ENCODE measurements at regions not wholly inside any gene's neighbourhood (a gene's known extent, or its start where the extent isn't known, plus 50 kb on each side); places are given as distances from the start of the nearest gene placed in this dataset.

- TF ChIP-seq RAD21 (conservative IDR thresholded peaks at IDR 0.05 in 1 of 2, IDR thresholded peaks at IDR 0.05 in 1 of 2), result no peak
- no peak for TF ChIP-seq SMC3 (IDR thresholded peaks at IDR 0.05)
- no peak for TF ChIP-seq TFCP2L1 (CRISPR knock-in tag; IDR thresholded peaks at IDR 0.05)
- TF ChIP-seq HDAC2 (IDR thresholded peaks at IDR 0.05), result no peak
- TF ChIP-seq, protein P1, sequence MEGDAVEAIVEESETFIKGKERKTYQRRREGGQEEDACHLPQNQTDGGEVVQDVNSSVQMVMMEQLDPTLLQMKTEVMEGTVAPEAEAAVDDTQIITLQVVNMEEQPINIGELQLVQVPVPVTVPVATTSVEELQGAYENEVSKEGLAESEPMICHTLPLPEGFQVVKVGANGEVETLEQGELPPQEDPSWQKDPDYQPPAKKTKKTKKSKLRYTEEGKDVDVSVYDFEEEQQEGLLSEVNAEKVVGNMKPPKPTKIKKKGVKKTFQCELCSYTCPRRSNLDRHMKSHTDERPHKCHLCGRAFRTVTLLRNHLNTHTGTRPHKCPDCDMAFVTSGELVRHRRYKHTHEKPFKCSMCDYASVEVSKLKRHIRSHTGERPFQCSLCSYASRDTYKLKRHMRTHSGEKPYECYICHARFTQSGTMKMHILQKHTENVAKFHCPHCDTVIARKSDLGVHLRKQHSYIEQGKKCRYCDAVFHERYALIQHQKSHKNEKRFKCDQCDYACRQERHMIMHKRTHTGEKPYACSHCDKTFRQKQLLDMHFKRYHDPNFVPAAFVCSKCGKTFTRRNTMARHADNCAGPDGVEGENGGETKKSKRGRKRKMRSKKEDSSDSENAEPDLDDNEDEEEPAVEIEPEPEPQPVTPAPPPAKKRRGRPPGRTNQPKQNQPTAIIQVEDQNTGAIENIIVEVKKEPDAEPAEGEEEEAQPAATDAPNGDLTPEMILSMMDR (IDR thresholded peaks at IDR 0.05), result no peak
- no peak for TF ChIP-seq GATA3 (IDR thresholded peaks at IDR 0.05; ENCODE audit: borderline replicate concordance)
- no peak for TF ChIP-seq POLR2A (IDR thresholded peaks at IDR 0.05; ENCODE audit: low read length)
- TF ChIP-seq CBX2 (IDR thresholded peaks at IDR 0.05; ENCODE audit: borderline replicate concordance, low read depth), result no peak
- no peak for TF ChIP-seq REST (IDR thresholded peaks at IDR 0.05)
- TF ChIP-seq ZFP36 (IDR thresholded peaks at IDR 0.05; ENCODE audit: borderline replicate concordance, partially characterized antibody), result no peak
Measured at GRCh38 chrX:95860127-95860526, 824.5 kb upstream of the DIAPH2 start.
